ENCODE measurements at regions not wholly inside any gene's neighbourhood (a gene's known extent, or its start where the extent isn't known, plus 50 kb on each side); places are given as distances from the start of the nearest gene placed in this dataset.

DNA sequence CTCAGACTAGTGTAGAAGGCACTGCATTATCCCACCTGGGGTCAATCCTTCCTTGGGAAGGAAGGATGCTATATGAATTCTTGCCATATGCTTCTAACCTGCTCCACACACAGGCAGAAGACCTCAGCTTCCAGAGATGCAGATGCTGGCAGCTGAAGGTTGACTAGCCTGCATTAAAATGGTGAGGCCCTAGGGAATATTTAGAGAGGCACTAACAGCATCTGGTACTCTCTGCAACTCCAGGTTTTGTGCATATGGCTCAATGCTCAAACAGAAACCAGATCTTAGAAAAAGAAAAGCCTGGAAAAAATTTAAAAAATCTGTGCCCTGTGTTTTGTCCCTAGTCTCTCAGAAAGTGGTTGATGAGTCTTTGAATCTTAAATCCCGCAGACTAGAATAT, 56.0 kb upstream of the MYRIP start:
- TF ChIP-seq, protein P1, sequence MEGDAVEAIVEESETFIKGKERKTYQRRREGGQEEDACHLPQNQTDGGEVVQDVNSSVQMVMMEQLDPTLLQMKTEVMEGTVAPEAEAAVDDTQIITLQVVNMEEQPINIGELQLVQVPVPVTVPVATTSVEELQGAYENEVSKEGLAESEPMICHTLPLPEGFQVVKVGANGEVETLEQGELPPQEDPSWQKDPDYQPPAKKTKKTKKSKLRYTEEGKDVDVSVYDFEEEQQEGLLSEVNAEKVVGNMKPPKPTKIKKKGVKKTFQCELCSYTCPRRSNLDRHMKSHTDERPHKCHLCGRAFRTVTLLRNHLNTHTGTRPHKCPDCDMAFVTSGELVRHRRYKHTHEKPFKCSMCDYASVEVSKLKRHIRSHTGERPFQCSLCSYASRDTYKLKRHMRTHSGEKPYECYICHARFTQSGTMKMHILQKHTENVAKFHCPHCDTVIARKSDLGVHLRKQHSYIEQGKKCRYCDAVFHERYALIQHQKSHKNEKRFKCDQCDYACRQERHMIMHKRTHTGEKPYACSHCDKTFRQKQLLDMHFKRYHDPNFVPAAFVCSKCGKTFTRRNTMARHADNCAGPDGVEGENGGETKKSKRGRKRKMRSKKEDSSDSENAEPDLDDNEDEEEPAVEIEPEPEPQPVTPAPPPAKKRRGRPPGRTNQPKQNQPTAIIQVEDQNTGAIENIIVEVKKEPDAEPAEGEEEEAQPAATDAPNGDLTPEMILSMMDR (IDR thresholded peaks at IDR 0.05): no peak
- TF ChIP-seq POLR2A (IDR thresholded peaks at IDR 0.05) (no peak), POLR2AphosphoS5 (IDR thresholded peaks at IDR 0.05; ENCODE audit: insufficient read depth in 1 of 2, low read depth in 1 of 2) (no peak)

All from vagina (tissue), 2 donors.